SK-N-SH (cell line): ENCODE measurements at regions not wholly inside any gene's neighbourhood (a gene's known extent, or its start where the extent isn't known, plus 50 kb on each side); places are given as distances from the start of the nearest gene placed in this dataset.

ENCODE experiments used
- CTCF ChIA-PET: fragments of 300-600, 350-600 bp; formaldehyde crosslinking; extraction: SDS; loops from one replicate; lab custom pipeline; 2021; lab: Yijun Ruan, JAX
- POLR2A ChIA-PET: fragments of 350-600 bp; sonication (Branson Sonifier 250); formaldehyde crosslinking; extraction: SDS; loops from one replicate; lab custom pipeline; 2020; ENCODE audit warnings: antibody characterized with exemption, inconsistent platforms; lab: Yijun Ruan, JAX
- DNase-seq: peaks from one replicate; pipeline ENCODE4 v3.0.0; 2012
- H2AFZ ChIP-seq: fragments of 200-600 bp; sonication (generic); 2 replicates; pipeline ENCODE4 v1.8.1; 2016; ENCODE audit warnings: antibody characterized with exemption, mild to moderate bottlenecking, low read depth
- H3F3A ChIP-seq: fragments of 200-600 bp; sonication (generic); replicated peaks from 2 replicates; pipeline ENCODE3; 2016; ENCODE audit warnings: antibody characterized with exemption, mild to moderate bottlenecking; ENCODE audit not compliant: insufficient read depth
- H3K27ac ChIP-seq, 2 experiments: fragments of 200-500 bp in 1 of 2; fragments of 200-600 bp in 1 of 2; sonication (Bioruptor generic) in 1 of 2; sonication (generic), shearing (Covaris generic) in 1 of 2; 2 replicates each; pipeline versions ENCODE4 v1.5.1 to v1.6.1; 2014 to 2016; ENCODE audit warnings: low read depth in 2 of 2, inconsistent platforms in 1 of 2, low read length in 1 of 2, mild to moderate bottlenecking in 1 of 2, mixed read lengths in 1 of 2
- H3K27me3 ChIP-seq: fragments of 200-600 bp; sonication (generic), shearing (Covaris generic); 2 replicates; pipeline ENCODE4 v1.6.1; 2016; ENCODE audit warnings: mixed run types; ENCODE audit not compliant: insufficient read depth
- H3K36me3 ChIP-seq, 2 experiments: fragments of 200-500 bp in 1 of 2; fragments of 200-600 bp in 1 of 2; sonication (Bioruptor generic) in 1 of 2; sonication (generic) in 1 of 2; replicated peaks in 1 of 2; 2 replicates each; pipeline versions ENCODE3 to v1.5.1; 2014 to 2016; ENCODE audit warnings: low read length in 1 of 2, mild to moderate bottlenecking in 1 of 2; ENCODE audit not compliant: insufficient read depth in 2 of 2, control insufficient read depth in 1 of 2
- H3K4me1 ChIP-seq, 2 experiments: fragments of 200-500 bp in 1 of 2; fragments of 200-600 bp in 1 of 2; sonication (Bioruptor generic) in 1 of 2; sonication (generic), shearing (Covaris generic) in 1 of 2; 2 replicates each; pipeline versions ENCODE4 v1.5.1 to v1.6.1; 2014 to 2016; ENCODE audit warnings: low read depth in 1 of 2, low read length in 1 of 2, mixed run types in 1 of 2; ENCODE audit not compliant: insufficient read depth in 2 of 2, control insufficient read depth in 1 of 2
- H3K4me2 ChIP-seq: fragments of 200-600 bp; sonication (generic), shearing (Covaris generic); 2 replicates; pipeline ENCODE4 v1.6.1; 2017; ENCODE audit warnings: mixed run types
- H3K4me3 ChIP-seq, 2 experiments: fragments of 200-500 bp in 1 of 2; fragments of 200-600 bp in 1 of 2; sonication (Bioruptor generic) in 1 of 2; sonication (generic), shearing (Covaris generic) in 1 of 2; 2 replicates each; pipeline versions ENCODE4 v1.5.1 to v1.8.1; 2014 to 2016; ENCODE audit warnings: low read depth in 2 of 2, inconsistent platforms in 1 of 2, low read length in 1 of 2, mild to moderate bottlenecking in 1 of 2, mixed read lengths in 1 of 2, moderate library complexity in 1 of 2
- H3K79me2 ChIP-seq: fragments of 200-600 bp; sonication (generic); 2 replicates; pipeline ENCODE4 v1.8.1; 2017; ENCODE audit warnings: mild to moderate bottlenecking; ENCODE audit not compliant: insufficient read depth
- H3K9ac ChIP-seq: fragments of 200-600 bp; sonication (generic); 2 replicates; pipeline ENCODE4 v1.6.1; 2017; ENCODE audit warnings: mixed run types
- H3K9me2 ChIP-seq: fragments of 200-600 bp; sonication (generic); 2 replicates; pipeline ENCODE4 v1.6.1; 2017; ENCODE audit warnings: mixed run types
- H3K9me3 ChIP-seq: fragments of 200-600 bp; sonication (generic); 2 replicates; pipeline ENCODE4 v1.6.1; 2017; ENCODE audit warnings: mixed run types, mild to moderate bottlenecking, moderate library complexity
- H4K20me1 ChIP-seq: fragments of 200-600 bp; sonication (generic); 2 replicates; pipeline ENCODE4 v1.6.1; 2017; ENCODE audit warnings: mild to moderate bottlenecking, mixed run types; ENCODE audit not compliant: insufficient read depth
- GATA2 ChIP-seq: sonication (generic); formaldehyde crosslinking; IDR thresholded peaks from 2 replicates; pipeline ENCODE4 v1.5.0; 2020; ENCODE audit warnings: mild to moderate bottlenecking, missing genetic modification reagents
- POLR2AphosphoS5 ChIP-seq: IDR thresholded peaks from 2 replicates; pipeline ENCODE4 v1.6.1; 2012; ENCODE audit warnings: low read depth, low read length
- RCOR1 ChIP-seq: fragments of 150-350 bp; IDR thresholded peaks from 2 replicates; pipeline ENCODE4 v1.6.1; 2017; ENCODE audit warnings: antibody characterized with exemption, low read length
- SMC3 ChIP-seq: IDR thresholded peaks from 2 replicates; pipeline ENCODE4 v1.6.1; 2012; ENCODE audit warnings: low read depth, low read length, improper control_type of control experiment
- TAF1 ChIP-seq: IDR thresholded peaks from 2 replicates; pipeline ENCODE4 v1.6.1; 2012; ENCODE audit warnings: low read depth, mild to moderate bottlenecking, low read length, moderate library complexity, borderline replicate concordance
- TCF12 ChIP-seq: IDR thresholded peaks from 2 replicates; pipeline ENCODE4 v1.4.0; 2012
- TEAD4 ChIP-seq: IDR thresholded peaks from 2 replicates; pipeline ENCODE4 v1.4.0; 2012; ENCODE audit warnings: mild to moderate bottlenecking, borderline replicate concordance; ENCODE audit not compliant: insufficient read depth
- whole genome bisulfite sequencing: methylation state at CpG from one replicate; pipeline ENCODE4 v1.1.6; 2017; ENCODE audit warnings: low lambda C conversion rate; 5-methylcytosine and 5-hydroxymethylcytosine counted together
- TF ChIP-seq, protein P1 (sequence below): IDR thresholded peaks from 2 replicates; pipeline ENCODE4 v1.4.0; 2012; ENCODE audit warnings: low read depth, borderline replicate concordance
- TF ChIP-seq, protein P2 (sequence below): IDR thresholded peaks from 2 replicates; pipeline ENCODE4 v1.4.0; 2012; ENCODE audit warnings: low read depth
- TF ChIP-seq, protein P3 (sequence below): IDR thresholded peaks from 2 replicates; pipeline ENCODE4 v1.6.1; 2012; ENCODE audit warnings: mild to moderate bottlenecking, low read depth, low read length, moderate library complexity
- TF ChIP-seq, protein P4 (sequence below): fragments of 150-350 bp; IDR thresholded peaks from 2 replicates; pipeline ENCODE4 v1.6.1; 2016; ENCODE audit warnings: mild to moderate bottlenecking, low read depth, low read length
- TF ChIP-seq, protein P5 (sequence below): IDR thresholded peaks from 2 replicates; pipeline ENCODE4; 2012
- TF ChIP-seq, protein P6 (sequence below): fragments of 150-350 bp; IDR thresholded peaks from 2 replicates; pipeline ENCODE4 v1.6.1; 2017; ENCODE audit warnings: antibody characterized with exemption, low read length, low read depth, borderline replicate concordance

GRCh38 chr4:111957116-111957515, 188.1 kb upstream of the FAM241A start:
- POLR2A ChIA-PET, result no interaction called here
- no peaks in the 10 kb centered on the region for H4K20me1 ChIP-seq
- H2AFZ ChIP-seq, result no peak overlapping the region
- no peak overlapping the region for H3K4me2 ChIP-seq
- CTCF ChIA-PET, result interaction anchor here (0.7 kb wide), 1 partner anchor 99 kb away, joined by 3 read pairs; no protein-coding TSS in a partner anchor
- TF ChIP-seq, protein P1, sequence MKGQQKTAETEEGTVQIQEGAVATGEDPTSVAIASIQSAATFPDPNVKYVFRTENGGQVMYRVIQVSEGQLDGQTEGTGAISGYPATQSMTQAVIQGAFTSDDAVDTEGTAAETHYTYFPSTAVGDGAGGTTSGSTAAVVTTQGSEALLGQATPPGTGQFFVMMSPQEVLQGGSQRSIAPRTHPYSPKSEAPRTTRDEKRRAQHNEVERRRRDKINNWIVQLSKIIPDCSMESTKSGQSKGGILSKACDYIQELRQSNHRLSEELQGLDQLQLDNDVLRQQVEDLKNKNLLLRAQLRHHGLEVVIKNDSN, result no peak
- TF ChIP-seq, protein P2, sequence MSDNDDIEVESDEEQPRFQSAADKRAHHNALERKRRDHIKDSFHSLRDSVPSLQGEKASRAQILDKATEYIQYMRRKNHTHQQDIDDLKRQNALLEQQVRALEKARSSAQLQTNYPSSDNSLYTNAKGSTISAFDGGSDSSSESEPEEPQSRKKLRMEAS, result no peak
- TF ChIP-seq, protein P3, sequence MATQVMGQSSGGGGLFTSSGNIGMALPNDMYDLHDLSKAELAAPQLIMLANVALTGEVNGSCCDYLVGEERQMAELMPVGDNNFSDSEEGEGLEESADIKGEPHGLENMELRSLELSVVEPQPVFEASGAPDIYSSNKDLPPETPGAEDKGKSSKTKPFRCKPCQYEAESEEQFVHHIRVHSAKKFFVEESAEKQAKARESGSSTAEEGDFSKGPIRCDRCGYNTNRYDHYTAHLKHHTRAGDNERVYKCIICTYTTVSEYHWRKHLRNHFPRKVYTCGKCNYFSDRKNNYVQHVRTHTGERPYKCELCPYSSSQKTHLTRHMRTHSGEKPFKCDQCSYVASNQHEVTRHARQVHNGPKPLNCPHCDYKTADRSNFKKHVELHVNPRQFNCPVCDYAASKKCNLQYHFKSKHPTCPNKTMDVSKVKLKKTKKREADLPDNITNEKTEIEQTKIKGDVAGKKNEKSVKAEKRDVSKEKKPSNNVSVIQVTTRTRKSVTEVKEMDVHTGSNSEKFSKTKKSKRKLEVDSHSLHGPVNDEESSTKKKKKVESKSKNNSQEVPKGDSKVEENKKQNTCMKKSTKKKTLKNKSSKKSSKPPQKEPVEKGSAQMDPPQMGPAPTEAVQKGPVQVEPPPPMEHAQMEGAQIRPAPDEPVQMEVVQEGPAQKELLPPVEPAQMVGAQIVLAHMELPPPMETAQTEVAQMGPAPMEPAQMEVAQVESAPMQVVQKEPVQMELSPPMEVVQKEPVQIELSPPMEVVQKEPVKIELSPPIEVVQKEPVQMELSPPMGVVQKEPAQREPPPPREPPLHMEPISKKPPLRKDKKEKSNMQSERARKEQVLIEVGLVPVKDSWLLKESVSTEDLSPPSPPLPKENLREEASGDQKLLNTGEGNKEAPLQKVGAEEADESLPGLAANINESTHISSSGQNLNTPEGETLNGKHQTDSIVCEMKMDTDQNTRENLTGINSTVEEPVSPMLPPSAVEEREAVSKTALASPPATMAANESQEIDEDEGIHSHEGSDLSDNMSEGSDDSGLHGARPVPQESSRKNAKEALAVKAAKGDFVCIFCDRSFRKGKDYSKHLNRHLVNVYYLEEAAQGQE, result no peak
- TF ChIP-seq, protein P4, sequence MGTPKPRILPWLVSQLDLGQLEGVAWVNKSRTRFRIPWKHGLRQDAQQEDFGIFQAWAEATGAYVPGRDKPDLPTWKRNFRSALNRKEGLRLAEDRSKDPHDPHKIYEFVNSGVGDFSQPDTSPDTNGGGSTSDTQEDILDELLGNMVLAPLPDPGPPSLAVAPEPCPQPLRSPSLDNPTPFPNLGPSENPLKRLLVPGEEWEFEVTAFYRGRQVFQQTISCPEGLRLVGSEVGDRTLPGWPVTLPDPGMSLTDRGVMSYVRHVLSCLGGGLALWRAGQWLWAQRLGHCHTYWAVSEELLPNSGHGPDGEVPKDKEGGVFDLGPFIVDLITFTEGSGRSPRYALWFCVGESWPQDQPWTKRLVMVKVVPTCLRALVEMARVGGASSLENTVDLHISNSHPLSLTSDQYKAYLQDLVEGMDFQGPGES, result no peak
- TF ChIP-seq POLR2AphosphoS5 (no peak), TEAD4 (no peak), TCF12 (no peak), TAF1 (no peak), RCOR1 (no peak), SMC3 (no peak), GATA2 (CRISPR knock-in tag) (no peak)
- TF ChIP-seq, protein P5, sequence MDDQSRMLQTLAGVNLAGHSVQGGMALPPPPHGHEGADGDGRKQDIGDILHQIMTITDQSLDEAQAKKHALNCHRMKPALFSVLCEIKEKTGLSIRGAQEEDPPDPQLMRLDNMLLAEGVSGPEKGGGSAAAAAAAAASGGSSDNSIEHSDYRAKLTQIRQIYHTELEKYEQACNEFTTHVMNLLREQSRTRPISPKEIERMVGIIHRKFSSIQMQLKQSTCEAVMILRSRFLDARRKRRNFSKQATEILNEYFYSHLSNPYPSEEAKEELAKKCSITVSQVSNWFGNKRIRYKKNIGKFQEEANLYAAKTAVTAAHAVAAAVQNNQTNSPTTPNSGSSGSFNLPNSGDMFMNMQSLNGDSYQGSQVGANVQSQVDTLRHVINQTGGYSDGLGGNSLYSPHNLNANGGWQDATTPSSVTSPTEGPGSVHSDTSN, result no peak
- TF ChIP-seq, protein P6, sequence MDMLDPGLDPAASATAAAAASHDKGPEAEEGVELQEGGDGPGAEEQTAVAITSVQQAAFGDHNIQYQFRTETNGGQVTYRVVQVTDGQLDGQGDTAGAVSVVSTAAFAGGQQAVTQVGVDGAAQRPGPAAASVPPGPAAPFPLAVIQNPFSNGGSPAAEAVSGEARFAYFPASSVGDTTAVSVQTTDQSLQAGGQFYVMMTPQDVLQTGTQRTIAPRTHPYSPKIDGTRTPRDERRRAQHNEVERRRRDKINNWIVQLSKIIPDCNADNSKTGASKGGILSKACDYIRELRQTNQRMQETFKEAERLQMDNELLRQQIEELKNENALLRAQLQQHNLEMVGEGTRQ, result no peak
- TF ChIP-seq, all 33 proteins: peak for 0
- Histone ChIP-seq H3K9ac (no peak overlapping the region), H3K27me3 (no peaks in the 10 kb centered on the region), H3K79me2 (no peaks in the 10 kb centered on the region), H3K27ac (no peak overlapping the region), H3K4me3 (no peak overlapping the region), H3K36me3 (no peaks in the 10 kb centered on the region), H3F3A (no peaks in the 10 kb centered on the region), H3K9me2 (no peaks in the 10 kb centered on the region), H3K9me3 (no peaks in the 10 kb centered on the region), H3K4me1 (no peaks in the 10 kb centered on the region)
- DNase-seq, result no peak
- WGBS, result 8% methylated on average over 3 of the region's 3 CpGs
